ENCODE measurements at regions not wholly inside any gene's neighbourhood (a gene's known extent, or its start where the extent isn't known, plus 50 kb on each side); places are given as distances from the start of the nearest gene placed in this dataset.

DNA sequence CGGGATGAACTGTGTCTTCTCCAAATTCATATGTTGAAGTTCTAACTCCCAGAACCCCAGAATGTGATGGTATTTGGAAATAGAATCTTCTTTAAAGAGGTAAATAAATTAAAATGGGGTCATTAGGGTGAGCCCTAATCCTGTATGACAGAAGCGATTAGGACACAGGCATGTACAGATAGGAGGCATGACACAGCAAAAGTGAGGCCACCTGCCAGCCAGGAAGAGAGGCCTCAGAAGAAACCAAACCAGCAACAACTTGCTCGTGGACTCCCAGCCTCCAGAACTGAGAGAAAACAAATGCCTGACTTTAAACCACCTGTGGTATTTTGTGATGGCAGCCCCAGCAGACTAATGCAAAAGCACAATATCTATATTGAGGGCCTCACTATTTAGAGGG lies 214.3 kb downstream of the NEBL start (continued):
- no peak for TF ChIP-seq CHD7 (IDR thresholded peaks at IDR 0.05; ENCODE audit: insufficient replicate concordance, low read length)
- TF ChIP-seq USF2 (IDR thresholded peaks at IDR 0.05; ENCODE audit: low read length) = no peak

Data from H1 (cell line).